SK-N-SH (cell line): ENCODE measurements at regions not wholly inside any gene's neighbourhood (a gene's known extent, or its start where the extent isn't known, plus 50 kb on each side); places are given as distances from the start of the nearest gene placed in this dataset.

Experiments
- CTCF ChIA-PET: fragments of 300-600, 350-600 bp; formaldehyde crosslinking; extraction: SDS; loops from one replicate; lab custom pipeline; 2021; lab: Yijun Ruan, JAX
- POLR2A ChIA-PET: fragments of 350-600 bp; sonication (Branson Sonifier 250); formaldehyde crosslinking; extraction: SDS; loops from one replicate; lab custom pipeline; 2020; ENCODE audit warnings: antibody characterized with exemption, inconsistent platforms; lab: Yijun Ruan, JAX
- DNase-seq: peaks from one replicate; pipeline ENCODE4 v3.0.0; 2012
- H2AFZ ChIP-seq: fragments of 200-600 bp; sonication (generic); 2 replicates; pipeline ENCODE4 v1.8.1; 2016; ENCODE audit warnings: antibody characterized with exemption, mild to moderate bottlenecking, low read depth
- H3F3A ChIP-seq: fragments of 200-600 bp; sonication (generic); replicated peaks from 2 replicates; pipeline ENCODE3; 2016; ENCODE audit warnings: antibody characterized with exemption, mild to moderate bottlenecking; ENCODE audit not compliant: insufficient read depth
- H3K27ac ChIP-seq, 2 experiments: fragments of 200-500 bp in 1 of 2; fragments of 200-600 bp in 1 of 2; sonication (Bioruptor generic) in 1 of 2; sonication (generic), shearing (Covaris generic) in 1 of 2; 2 replicates each; pipeline versions ENCODE4 v1.5.1 to v1.6.1; 2014 to 2016; ENCODE audit warnings: low read depth in 2 of 2, inconsistent platforms in 1 of 2, low read length in 1 of 2, mild to moderate bottlenecking in 1 of 2, mixed read lengths in 1 of 2
- H3K27me3 ChIP-seq: fragments of 200-600 bp; sonication (generic), shearing (Covaris generic); 2 replicates; pipeline ENCODE4 v1.6.1; 2016; ENCODE audit warnings: mixed run types; ENCODE audit not compliant: insufficient read depth
- H3K36me3 ChIP-seq, 2 experiments: fragments of 200-500 bp in 1 of 2; fragments of 200-600 bp in 1 of 2; sonication (Bioruptor generic) in 1 of 2; sonication (generic) in 1 of 2; replicated peaks in 1 of 2; 2 replicates each; pipeline versions ENCODE3 to v1.5.1; 2014 to 2016; ENCODE audit warnings: low read length in 1 of 2, mild to moderate bottlenecking in 1 of 2; ENCODE audit not compliant: insufficient read depth in 2 of 2, control insufficient read depth in 1 of 2
- H3K4me1 ChIP-seq, 2 experiments: fragments of 200-500 bp in 1 of 2; fragments of 200-600 bp in 1 of 2; sonication (Bioruptor generic) in 1 of 2; sonication (generic), shearing (Covaris generic) in 1 of 2; 2 replicates each; pipeline versions ENCODE4 v1.5.1 to v1.6.1; 2014 to 2016; ENCODE audit warnings: low read depth in 1 of 2, low read length in 1 of 2, mixed run types in 1 of 2; ENCODE audit not compliant: insufficient read depth in 2 of 2, control insufficient read depth in 1 of 2
- H3K4me2 ChIP-seq: fragments of 200-600 bp; sonication (generic), shearing (Covaris generic); 2 replicates; pipeline ENCODE4 v1.6.1; 2017; ENCODE audit warnings: mixed run types
- H3K4me3 ChIP-seq, 2 experiments: fragments of 200-500 bp in 1 of 2; fragments of 200-600 bp in 1 of 2; sonication (Bioruptor generic) in 1 of 2; sonication (generic), shearing (Covaris generic) in 1 of 2; 2 replicates each; pipeline versions ENCODE4 v1.5.1 to v1.8.1; 2014 to 2016; ENCODE audit warnings: low read depth in 2 of 2, inconsistent platforms in 1 of 2, low read length in 1 of 2, mild to moderate bottlenecking in 1 of 2, mixed read lengths in 1 of 2, moderate library complexity in 1 of 2
- H3K79me2 ChIP-seq: fragments of 200-600 bp; sonication (generic); 2 replicates; pipeline ENCODE4 v1.8.1; 2017; ENCODE audit warnings: mild to moderate bottlenecking; ENCODE audit not compliant: insufficient read depth
- H3K9ac ChIP-seq: fragments of 200-600 bp; sonication (generic); 2 replicates; pipeline ENCODE4 v1.6.1; 2017; ENCODE audit warnings: mixed run types
- H3K9me2 ChIP-seq: fragments of 200-600 bp; sonication (generic); 2 replicates; pipeline ENCODE4 v1.6.1; 2017; ENCODE audit warnings: mixed run types
- H3K9me3 ChIP-seq: fragments of 200-600 bp; sonication (generic); 2 replicates; pipeline ENCODE4 v1.6.1; 2017; ENCODE audit warnings: mixed run types, mild to moderate bottlenecking, moderate library complexity
- H4K20me1 ChIP-seq: fragments of 200-600 bp; sonication (generic); 2 replicates; pipeline ENCODE4 v1.6.1; 2017; ENCODE audit warnings: mild to moderate bottlenecking, mixed run types; ENCODE audit not compliant: insufficient read depth
- EZH2phosphoT487 ChIP-seq: fragments of 200-600 bp; sonication (generic); IDR thresholded peaks from 2 replicates; pipeline ENCODE4 v1.6.1; 2017; ENCODE audit warnings: low read depth, mixed run types, mild to moderate bottlenecking, antibody characterized with exemption, moderate library complexity, borderline replicate concordance
- FOXJ3 ChIP-seq: sonication (generic); formaldehyde crosslinking; IDR thresholded peaks from 2 replicates; pipeline ENCODE4 v1.5.1; 2020; ENCODE audit warnings: mild to moderate bottlenecking, missing genetic modification reagents
- GABPA ChIP-seq: IDR thresholded peaks from 2 replicates; pipeline ENCODE4 v1.4.0; 2012; ENCODE audit warnings: low read depth, mild to moderate bottlenecking
- MXI1 ChIP-seq: IDR thresholded peaks from 2 replicates; pipeline ENCODE4 v1.6.1; 2012; ENCODE audit warnings: mild to moderate bottlenecking, low read depth, low read length, improper control_type of control experiment
- PBX3 ChIP-seq: IDR thresholded peaks from 2 replicates; pipeline ENCODE4; 2012
- POLR2AphosphoS5 ChIP-seq: IDR thresholded peaks from 2 replicates; pipeline ENCODE4 v1.6.1; 2012; ENCODE audit warnings: low read depth, low read length
- RAD21 ChIP-seq: IDR thresholded peaks from 2 replicates; pipeline ENCODE4 v1.6.1; 2012; ENCODE audit warnings: mild to moderate bottlenecking, low read length
- RCOR1 ChIP-seq: fragments of 150-350 bp; IDR thresholded peaks from 2 replicates; pipeline ENCODE4 v1.6.1; 2017; ENCODE audit warnings: antibody characterized with exemption, low read length
- RFX5 ChIP-seq: IDR thresholded peaks from 2 replicates; pipeline ENCODE4 v1.6.1; 2012; ENCODE audit warnings: mild to moderate bottlenecking, improper control_type of control experiment, low read length
- RXRA ChIP-seq: IDR thresholded peaks from 2 replicates; pipeline ENCODE4 v1.4.0; 2012; ENCODE audit warnings: low read depth, mild to moderate bottlenecking, borderline replicate concordance
- SMC3 ChIP-seq: IDR thresholded peaks from 2 replicates; pipeline ENCODE4 v1.6.1; 2012; ENCODE audit warnings: low read depth, low read length, improper control_type of control experiment
- TAF1 ChIP-seq: IDR thresholded peaks from 2 replicates; pipeline ENCODE4 v1.6.1; 2012; ENCODE audit warnings: low read depth, mild to moderate bottlenecking, low read length, moderate library complexity, borderline replicate concordance
- TCF12 ChIP-seq: IDR thresholded peaks from 2 replicates; pipeline ENCODE4 v1.4.0; 2012
- TEAD4 ChIP-seq: IDR thresholded peaks from 2 replicates; pipeline ENCODE4 v1.4.0; 2012; ENCODE audit warnings: mild to moderate bottlenecking, borderline replicate concordance; ENCODE audit not compliant: insufficient read depth
- whole genome bisulfite sequencing: methylation state at CpG from one replicate; pipeline ENCODE4 v1.1.6; 2017; ENCODE audit warnings: low lambda C conversion rate; 5-methylcytosine and 5-hydroxymethylcytosine counted together
- TF ChIP-seq, protein P1 (sequence below): fragments of 150-350 bp; IDR thresholded peaks from 2 replicates; pipeline ENCODE4 v1.6.1; 2017; ENCODE audit warnings: antibody characterized with exemption, low read length, low read depth, borderline replicate concordance
- TF ChIP-seq, protein P2 (sequence below): IDR thresholded peaks from 2 replicates; pipeline ENCODE4 v1.4.0; 2012; ENCODE audit warnings: low read depth, borderline replicate concordance

GRCh38 chr14:38521591-38521990, 265.7 kb upstream of the CLEC14A start:
- ChIA-PET POLR2A (no interaction called here), CTCF (no interaction called here)
- no peak overlapping the region for H2AFZ ChIP-seq
- 5% methylated on average over 5 of the region's 5 CpGs for WGBS
- no peaks in the 10 kb centered on the region for H3K36me3 ChIP-seq
- no peak overlapping the region for H3K4me3 ChIP-seq
- H3K79me2 ChIP-seq = no peaks in the 10 kb centered on the region
- TF ChIP-seq TCF12 (no peak), RXRA (no peak), EZH2phosphoT487 (no peak)
- no peaks in the 10 kb centered on the region for H3F3A ChIP-seq
- H3K27ac ChIP-seq = no peak overlapping the region
- no peak overlapping the region for H3K4me2 ChIP-seq
- H3K27me3 ChIP-seq = no peaks in the 10 kb centered on the region
- no peaks in the 10 kb centered on the region for H3K9me3 ChIP-seq
- DNase-seq = no peak
- no peaks in the 10 kb centered on the region; a peak in 1 of 4 replicates for H3K4me1 ChIP-seq
- H3K9me2 ChIP-seq = no peaks in the 10 kb centered on the region
- no peaks in the 10 kb centered on the region for H4K20me1 ChIP-seq
- H3K9ac ChIP-seq = no peak overlapping the region

- 8% methylated on average over 2 of the region's 2 CpGs for WGBS
- Histone ChIP-seq H3K36me3 (no peaks in the 10 kb centered on the region), H3K4me3 (no peak overlapping the region), H3K79me2 (no peaks in the 10 kb centered on the region), H3K4me1 (no peaks in the 10 kb centered on the region), H3K27ac (no peak overlapping the region), H3K27me3 (no peaks in the 10 kb centered on the region), H4K20me1 (no peaks in the 10 kb centered on the region), H3K9me3 (no peaks in the 10 kb centered on the region), H2AFZ (no peak overlapping the region), H3K4me2 (no peak overlapping the region), H3K9ac (no peak overlapping the region), H3K9me2 (no peaks in the 10 kb centered on the region), H3F3A (no peaks in the 10 kb centered on the region)
- TF ChIP-seq RCOR1 (no peak), TAF1 (no peak), FOXJ3 (no peak), RAD21 (no peak), GABPA (no peak), MXI1 (no peak), POLR2AphosphoS5 (no peak), TEAD4 (no peak), PBX3 (no peak), RFX5 (no peak), SMC3 (no peak)
- TF ChIP-seq, protein P1, sequence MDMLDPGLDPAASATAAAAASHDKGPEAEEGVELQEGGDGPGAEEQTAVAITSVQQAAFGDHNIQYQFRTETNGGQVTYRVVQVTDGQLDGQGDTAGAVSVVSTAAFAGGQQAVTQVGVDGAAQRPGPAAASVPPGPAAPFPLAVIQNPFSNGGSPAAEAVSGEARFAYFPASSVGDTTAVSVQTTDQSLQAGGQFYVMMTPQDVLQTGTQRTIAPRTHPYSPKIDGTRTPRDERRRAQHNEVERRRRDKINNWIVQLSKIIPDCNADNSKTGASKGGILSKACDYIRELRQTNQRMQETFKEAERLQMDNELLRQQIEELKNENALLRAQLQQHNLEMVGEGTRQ = no peak
- TF ChIP-seq, protein P2, sequence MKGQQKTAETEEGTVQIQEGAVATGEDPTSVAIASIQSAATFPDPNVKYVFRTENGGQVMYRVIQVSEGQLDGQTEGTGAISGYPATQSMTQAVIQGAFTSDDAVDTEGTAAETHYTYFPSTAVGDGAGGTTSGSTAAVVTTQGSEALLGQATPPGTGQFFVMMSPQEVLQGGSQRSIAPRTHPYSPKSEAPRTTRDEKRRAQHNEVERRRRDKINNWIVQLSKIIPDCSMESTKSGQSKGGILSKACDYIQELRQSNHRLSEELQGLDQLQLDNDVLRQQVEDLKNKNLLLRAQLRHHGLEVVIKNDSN = no peak
- CTCF ChIA-PET = no interaction called here
- DNase-seq = no peak
- POLR2A ChIA-PET = no interaction called here
Measured at GRCh38 chr14:38517426-38517825, 261.5 kb upstream of the CLEC14A start.
